H9 (cell line): ENCODE measurements at regions not wholly inside any gene's neighbourhood (a gene's known extent, or its start where the extent isn't known, plus 50 kb on each side); places are given as distances from the start of the nearest gene placed in this dataset.

Source experiments
- DNase-seq: peaks from one replicate; pipeline ENCODE4 v3.0.0-alpha.2; 2017
- H2AFZ ChIP-seq: one replicate; pipeline ENCODE4 v1.6.1; 2013; ENCODE audit warnings: mild to moderate bottlenecking, low read length, control low read depth, moderate library complexity
- H2AK5ac ChIP-seq: 2 replicates; pipeline ENCODE4 v1.6.1; 2013; ENCODE audit warnings: low read length, control low read depth, mixed read lengths; ENCODE audit not compliant: insufficient read length
- H2BK120ac ChIP-seq: one replicate; pipeline ENCODE4 v1.6.1; 2013; ENCODE audit warnings: low read depth, mild to moderate bottlenecking, low read length, control low read depth, inconsistent platforms; ENCODE audit not compliant: poor library complexity, severe bottlenecking
- H2BK12ac ChIP-seq: 2 replicates; pipeline ENCODE4 v1.6.1; 2013; ENCODE audit warnings: low read length, control low read depth, mixed read lengths, low read depth; ENCODE audit not compliant: insufficient read length
- H2BK15ac ChIP-seq: 2 replicates; pipeline ENCODE4 v1.6.1; 2013; ENCODE audit warnings: low read depth, low read length, control low read depth
- H2BK20ac ChIP-seq: one replicate; pipeline ENCODE4 v1.6.1; 2013; ENCODE audit warnings: low read depth, mild to moderate bottlenecking, low read length, control low read depth, inconsistent platforms; ENCODE audit not compliant: poor library complexity, severe bottlenecking
- H2BK5ac ChIP-seq: 2 replicates; pipeline ENCODE4 v1.6.1; 2013; ENCODE audit warnings: low read length, control low read depth, mixed read lengths; ENCODE audit not compliant: insufficient read length
- H3K14ac ChIP-seq: 2 replicates; pipeline ENCODE4 v1.6.1; 2013; ENCODE audit warnings: low read length, control low read depth; ENCODE audit not compliant: insufficient read depth
- H3K18ac ChIP-seq: 2 replicates; pipeline ENCODE4 v1.6.1; 2013; ENCODE audit warnings: low read depth, mild to moderate bottlenecking, mixed read lengths, low read length, control low read depth; ENCODE audit not compliant: insufficient read length
- H3K23ac ChIP-seq: 2 replicates; pipeline ENCODE4 v1.6.1; 2013; ENCODE audit warnings: low read length, control low read depth, mixed read lengths, low read depth; ENCODE audit not compliant: insufficient read length
- H3K23me2 ChIP-seq: 2 replicates; pipeline ENCODE4 v1.6.1; 2013; ENCODE audit warnings: low read depth, mild to moderate bottlenecking, mixed read lengths, low read length, control low read depth; ENCODE audit not compliant: insufficient read length, poor library complexity, severe bottlenecking
- H3K27ac ChIP-seq: 2 replicates; pipeline ENCODE4 v1.5.1; 2013; ENCODE audit warnings: low read length, control low read depth, mixed read lengths, low read depth; ENCODE audit not compliant: insufficient read length
- H3K27me3 ChIP-seq: 2 replicates; pipeline ENCODE4 v1.6.1; 2013; ENCODE audit warnings: low read length, control low read depth, inconsistent platforms; ENCODE audit not compliant: insufficient read depth
- H3K4ac ChIP-seq: 2 replicates; pipeline ENCODE4 v1.6.1; 2013; ENCODE audit warnings: low read depth, mild to moderate bottlenecking, control low read depth, inconsistent platforms, low read length, moderate library complexity
- H3K4me1 ChIP-seq: 2 replicates; pipeline ENCODE4 v1.6.1; 2013; ENCODE audit warnings: low read length, control low read depth, inconsistent platforms; ENCODE audit not compliant: insufficient read depth
- H3K4me2 ChIP-seq: 2 replicates; pipeline ENCODE4 v1.6.1; 2013; ENCODE audit warnings: low read length, control low read depth, mixed read lengths; ENCODE audit not compliant: insufficient read length, insufficient read depth
- H3K56ac ChIP-seq: 2 replicates; pipeline ENCODE4 v1.6.1; 2013; ENCODE audit warnings: low read depth, mild to moderate bottlenecking, mixed read lengths, low read length, control low read depth; ENCODE audit not compliant: insufficient read length
- H3K79me1 ChIP-seq: 2 replicates; pipeline ENCODE4 v1.6.1; 2013; ENCODE audit warnings: low read depth, mild to moderate bottlenecking, moderate library complexity, low read length, control low read depth, inconsistent platforms; ENCODE audit not compliant: insufficient read depth, poor library complexity, severe bottlenecking
- H3K79me2 ChIP-seq: 2 replicates; pipeline ENCODE4 v1.6.1; 2013; ENCODE audit warnings: low read length, control low read depth, inconsistent platforms; ENCODE audit not compliant: insufficient read depth
- H3K9ac ChIP-seq: 2 replicates; pipeline ENCODE4 v1.6.1; 2013; ENCODE audit warnings: low read length, control low read depth, mixed read lengths; ENCODE audit not compliant: insufficient read length; ENCODE audit errors: extremely low read depth
- H3K9me3 ChIP-seq: one replicate; pipeline ENCODE4 v1.6.1; 2013; ENCODE audit warnings: low read depth, low read length, inconsistent platforms; ENCODE audit not compliant: control insufficient read depth
- H3T11ph ChIP-seq: one replicate; pipeline ENCODE4 v1.6.1; 2013; ENCODE audit warnings: mild to moderate bottlenecking, low read length, control low read depth, inconsistent platforms
- H4K20me1 ChIP-seq: one replicate; pipeline ENCODE4 v1.6.1; 2013; ENCODE audit not compliant: control insufficient read depth, insufficient read length, insufficient read depth
- H4K5ac ChIP-seq: 2 replicates; pipeline ENCODE4 v1.6.1; 2013; ENCODE audit warnings: low read depth, mild to moderate bottlenecking, mixed read lengths, low read length, control low read depth; ENCODE audit not compliant: insufficient read length
- H4K8ac ChIP-seq: replicated peaks from 2 replicates; pipeline ENCODE4 v1.6.1; 2013; ENCODE audit warnings: low read length, control low read depth, mixed read lengths, low read depth; ENCODE audit not compliant: insufficient read length
- H4K91ac ChIP-seq: 2 replicates; pipeline ENCODE4 v1.6.1; 2013; ENCODE audit warnings: low read depth, mild to moderate bottlenecking, moderate library complexity, mixed read lengths, low read length, control low read depth; ENCODE audit not compliant: insufficient read length
- H3K27ac Mint-ChIP-seq, 3 experiments: 2 replicates in 2 of 3; 3 replicates in 1 of 3; pipeline ENCODE4 v1.8.0; 2020 to 2021; ENCODE audit warnings: mixed read lengths in 3 of 3, mild to moderate bottlenecking in 1 of 3, moderate library complexity in 1 of 3
- H3K27me3 Mint-ChIP-seq: 2 replicates; pipeline ENCODE4 v1.8.0; 2021; ENCODE audit warnings: low read depth, mild to moderate bottlenecking, moderate library complexity, mixed read lengths
- H3K36me3 Mint-ChIP-seq, 3 experiments: 2 replicates in 2 of 3; 3 replicates in 1 of 3; pipeline ENCODE4 v1.8.0; 2020 to 2021; ENCODE audit warnings: low read depth in 3 of 3, mixed read lengths in 3 of 3; ENCODE audit not compliant: insufficient read depth in 1 of 3
- H3K4me1 Mint-ChIP-seq, 2 experiments: 2 replicates each; pipeline ENCODE4 v1.8.0; 2020; ENCODE audit warnings: mixed read lengths in 2 of 2
- H3K4me3 Mint-ChIP-seq, 2 experiments: 2 replicates in 1 of 2; 3 replicates in 1 of 2; pipeline ENCODE4 v1.8.0; 2020 to 2021; ENCODE audit warnings: mild to moderate bottlenecking in 2 of 2, mixed read lengths in 2 of 2, moderate library complexity in 1 of 2
- H3K9me3 Mint-ChIP-seq, 2 experiments: 2 replicates in 1 of 2; 3 replicates in 1 of 2; pipeline ENCODE4 v1.8.0; 2020; ENCODE audit warnings: mild to moderate bottlenecking in 2 of 2, mixed read lengths in 2 of 2, moderate library complexity in 1 of 2
- CTCF ChIP-seq: fragments of 200-600 bp; sonication (generic); conservative IDR thresholded peaks from 3 replicates; pipeline ENCODE4 v1.8.0; 2021; ENCODE audit warnings: antibody characterized with exemption, mild to moderate bottlenecking
- WGBS: extraction: QIAGEN DNeasy Blood & Tissue Kit; methylation state at CpG from one replicate; pipeline ENCODE4 v1.1.7; 2013; ENCODE audit warnings: missing lambda C conversion rate, low lambda C conversion rate, mixed read lengths; ENCODE audit not compliant: insufficient read length; ENCODE audit errors: extremely low coverage; 5-methylcytosine and 5-hydroxymethylcytosine counted together

- H3K4me1 ChIP-seq, result no peaks in the 10 kb centered on the region
- no peak overlapping the region for H4K91ac ChIP-seq
- no peaks in the 10 kb centered on the region; the same call in 1 of the 2 replicates for H3K27me3 Mint-ChIP-seq
- H3K27me3 ChIP-seq, result no peaks in the 10 kb centered on the region; the same call in 1 of the 2 replicates
- no peaks in the 10 kb centered on the region for H3K79me1 ChIP-seq
- H2AK5ac ChIP-seq, result no peak overlapping the region
- no peak overlapping the region for H3K14ac ChIP-seq
- no peak overlapping the region for H3T11ph ChIP-seq
- H3K4me3 Mint-ChIP-seq, result no peak overlapping the region
- H2BK5ac ChIP-seq, result no peak overlapping the region
- peaks cover 0 to 17% (median 0%) of the 10 kb centered on the region in 3 experiments; a peak in 2 of 7 replicates for H3K36me3 Mint-ChIP-seq
- no CpG with 5 or more reads among the region's 1 CpG for WGBS
- no peak overlapping the region for H4K8ac ChIP-seq
- H3K4ac ChIP-seq, result no peak overlapping the region
- H4K20me1 ChIP-seq, result no peaks in the 10 kb centered on the region
- no peak overlapping the region for H4K5ac ChIP-seq
- H3K56ac ChIP-seq, result no peak overlapping the region
- H3K27ac Mint-ChIP-seq, result no peak overlapping the region; a peak in 1 of 7 replicates
- no peak for TF ChIP-seq CTCF
- H3K79me2 ChIP-seq, result no peaks in the 10 kb centered on the region
- H3K23ac ChIP-seq, result no peak overlapping the region
- H2AFZ ChIP-seq, result no peak overlapping the region
- no peak for DNase-seq
- no peak overlapping the region for H3K18ac ChIP-seq
- H2BK12ac ChIP-seq, result no peak overlapping the region
- H3K4me2 ChIP-seq, result no peak overlapping the region
- no peak overlapping the region for H3K9ac ChIP-seq
- H3K9me3 Mint-ChIP-seq, result peaks cover 0 to 78% of the 10 kb centered on the region in 2 experiments; a peak in 2 of 5 replicates
- H3K9me3 ChIP-seq, result no peaks in the 10 kb centered on the region
- H3K4me1 Mint-ChIP-seq, result no peaks in the 10 kb centered on the region
- H3K23me2 ChIP-seq, result no peaks in the 10 kb centered on the region
- no peak overlapping the region for H2BK20ac ChIP-seq
- H3K27ac ChIP-seq, result no peak overlapping the region
- H2BK15ac ChIP-seq, result no peak overlapping the region
- no peak overlapping the region for H2BK120ac ChIP-seq
Observed at GRCh38 chr1:50264590-50264989, 155.9 kb downstream of the ELAVL4 start.
